Neural progenitor cell (in vitro differentiated cells): ENCODE measurements at regions not wholly inside any gene's neighbourhood (a gene's known extent, or its start where the extent isn't known, plus 50 kb on each side); places are given as distances from the start of the nearest gene placed in this dataset.
A peak's percentile ranks its signal among the peaks of the same experiment; 100 is the strongest.

Experiments
- DNase-seq: peaks from one replicate; pipeline ENCODE4 v3.0.0-alpha.2; 2016; ENCODE audit warnings: low spot score
- H2AFZ ChIP-seq: fragments of 200-600 bp; sonication (generic); replicated peaks from 2 replicates; pipeline ENCODE4 v1.6.1; 2016; ENCODE audit warnings: antibody characterized with exemption
- H3F3A ChIP-seq: fragments of 200-600 bp; sonication (generic); 2 replicates; pipeline ENCODE4 v1.6.1; 2016; ENCODE audit warnings: antibody characterized with exemption, low read depth
- H3K27ac ChIP-seq: fragments of 200-600 bp; sonication (generic); 2 replicates; pipeline ENCODE4 v1.5.1; 2016; ENCODE audit warnings: mild to moderate bottlenecking
- H3K27me3 ChIP-seq: fragments of 200-600 bp; sonication (generic); 2 replicates; pipeline ENCODE4 v1.6.1; 2016; ENCODE audit warnings: mild to moderate bottlenecking, moderate library complexity
- H3K36me3 ChIP-seq: fragments of 200-600 bp; sonication (generic); 2 replicates; pipeline ENCODE4 v1.5.1; 2016
- H3K4me1 ChIP-seq: fragments of 200-600 bp; sonication (generic); 2 replicates; pipeline ENCODE4 v1.6.1; 2016; ENCODE audit warnings: mixed run types
- H3K4me2 ChIP-seq: fragments of 200-600 bp; sonication (generic); 2 replicates; pipeline ENCODE4 v1.6.1; 2016
- H3K4me3 ChIP-seq: fragments of 200-600 bp; sonication (generic); 2 replicates; pipeline ENCODE4 v1.5.1; 2016
- H3K79me2 ChIP-seq: fragments of 200-600 bp; sonication (generic); 2 replicates; pipeline ENCODE4 v1.6.1; 2016; ENCODE audit warnings: low read depth
- H3K9ac ChIP-seq: fragments of 200-600 bp; sonication (generic); 2 replicates; pipeline ENCODE4 v1.6.1; 2016
- H3K9me3 ChIP-seq: fragments of 200-600 bp; sonication (generic); 2 replicates; pipeline ENCODE4 v1.5.1; 2016; ENCODE audit warnings: low read depth
- H4K20me1 ChIP-seq: fragments of 200-600 bp; sonication (generic); 2 replicates; pipeline ENCODE4 v1.6.1; 2016; ENCODE audit warnings: low read depth
- H3K27ac Mint-ChIP-seq: 3 replicates; pipeline ENCODE4 v1.8.0; 2021; ENCODE audit warnings: mixed read lengths
- H3K27me3 Mint-ChIP-seq: 2 replicates; pipeline ENCODE4 v1.8.0; 2022; ENCODE audit warnings: low read depth, mild to moderate bottlenecking, inconsistent platforms, moderate library complexity, mixed read lengths; ENCODE audit not compliant: insufficient read depth
- H3K36me3 Mint-ChIP-seq: 3 replicates; pipeline ENCODE4 v1.8.0; 2021; ENCODE audit warnings: mixed read lengths
- H3K4me1 Mint-ChIP-seq: 3 replicates; pipeline ENCODE4 v1.8.0; 2021; ENCODE audit warnings: mixed read lengths
- H3K4me3 Mint-ChIP-seq: 3 replicates; pipeline ENCODE4 v1.8.0; 2021; ENCODE audit warnings: mild to moderate bottlenecking, moderate library complexity, mixed read lengths
- H3K9me3 Mint-ChIP-seq: 3 replicates; pipeline ENCODE4 v1.8.0; 2020; ENCODE audit warnings: mixed read lengths
- EZH2 ChIP-seq: fragments of 200-600 bp; sonication (generic); IDR thresholded peaks from 2 replicates; pipeline ENCODE4 v1.6.1; 2017; ENCODE audit warnings: antibody characterized with exemption, mild to moderate bottlenecking, moderate library complexity
- EZH2phosphoT487 ChIP-seq: fragments of 200-600 bp; sonication (generic); IDR thresholded peaks from 2 replicates; pipeline ENCODE4 v1.6.1; 2017; ENCODE audit warnings: antibody characterized with exemption
- TF ChIP-seq, protein P1 (sequence below): fragments of 200-600 bp; sonication (generic); IDR thresholded peaks from 2 replicates; pipeline ENCODE4 v1.5.1; 2017; ENCODE audit warnings: antibody characterized with exemption, mild to moderate bottlenecking

DNA sequence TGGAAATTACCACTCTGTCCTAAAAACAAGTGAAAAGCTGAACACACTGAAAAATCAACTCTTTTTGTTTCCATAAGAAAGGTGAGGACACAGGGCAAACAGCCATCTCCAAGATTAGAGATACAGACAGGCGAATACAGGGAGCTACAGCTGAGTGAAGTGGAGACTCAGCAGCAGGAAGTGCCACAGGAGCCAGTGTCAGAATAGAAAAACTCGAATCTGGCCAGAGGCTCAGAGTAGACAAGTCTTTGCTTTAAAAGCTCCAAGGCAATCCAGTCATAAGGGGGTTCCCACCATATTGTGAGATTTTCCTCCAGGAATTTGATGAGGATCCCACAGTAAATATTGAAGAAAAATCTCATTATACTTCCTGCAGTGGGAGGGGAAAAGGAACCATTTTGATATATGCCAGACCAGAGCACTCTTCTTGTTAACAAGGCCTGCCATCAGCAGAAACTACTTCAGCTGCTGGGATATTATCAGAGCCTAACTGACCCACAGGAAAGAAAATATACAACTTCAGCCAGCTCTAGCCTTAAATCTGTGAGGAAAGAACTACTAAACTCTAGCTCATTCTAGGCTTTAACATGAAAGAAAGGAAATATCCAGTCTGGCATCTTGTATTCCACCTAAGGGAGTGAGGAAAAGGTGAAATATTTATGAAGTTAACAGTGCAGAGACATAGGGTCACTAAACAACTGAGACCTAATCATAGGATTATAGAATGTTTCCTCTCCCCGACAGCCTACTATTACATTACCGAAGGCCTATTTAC lies 256.2 kb upstream of the OLFM3 start:
- H3K36me3 ChIP-seq = no peaks in the 10 kb centered on the region
- Mint-ChIP-seq H3K4me3 (no peak overlapping the region), H3K27me3 (no peaks in the 10 kb centered on the region), H3K27ac (no peak overlapping the region), H3K4me1 (no peaks in the 10 kb centered on the region), H3K36me3 (no peaks in the 10 kb centered on the region), H3K9me3 (no peaks in the 10 kb centered on the region)
- H3F3A ChIP-seq = no peaks in the 10 kb centered on the region
- no peaks in the 10 kb centered on the region for H3K9me3 ChIP-seq
- no peaks in the 10 kb centered on the region for H4K20me1 ChIP-seq
- TF ChIP-seq, protein P1, sequence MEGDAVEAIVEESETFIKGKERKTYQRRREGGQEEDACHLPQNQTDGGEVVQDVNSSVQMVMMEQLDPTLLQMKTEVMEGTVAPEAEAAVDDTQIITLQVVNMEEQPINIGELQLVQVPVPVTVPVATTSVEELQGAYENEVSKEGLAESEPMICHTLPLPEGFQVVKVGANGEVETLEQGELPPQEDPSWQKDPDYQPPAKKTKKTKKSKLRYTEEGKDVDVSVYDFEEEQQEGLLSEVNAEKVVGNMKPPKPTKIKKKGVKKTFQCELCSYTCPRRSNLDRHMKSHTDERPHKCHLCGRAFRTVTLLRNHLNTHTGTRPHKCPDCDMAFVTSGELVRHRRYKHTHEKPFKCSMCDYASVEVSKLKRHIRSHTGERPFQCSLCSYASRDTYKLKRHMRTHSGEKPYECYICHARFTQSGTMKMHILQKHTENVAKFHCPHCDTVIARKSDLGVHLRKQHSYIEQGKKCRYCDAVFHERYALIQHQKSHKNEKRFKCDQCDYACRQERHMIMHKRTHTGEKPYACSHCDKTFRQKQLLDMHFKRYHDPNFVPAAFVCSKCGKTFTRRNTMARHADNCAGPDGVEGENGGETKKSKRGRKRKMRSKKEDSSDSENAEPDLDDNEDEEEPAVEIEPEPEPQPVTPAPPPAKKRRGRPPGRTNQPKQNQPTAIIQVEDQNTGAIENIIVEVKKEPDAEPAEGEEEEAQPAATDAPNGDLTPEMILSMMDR = no peak
- TF ChIP-seq EZH2phosphoT487 (no peak), EZH2 (no peak)
- H3K4me2 ChIP-seq = no peak overlapping the region
- peak overlapping the region; percentile 61 for H2AFZ ChIP-seq
- H3K4me1 ChIP-seq = no peaks in the 10 kb centered on the region
- no peak overlapping the region for H3K9ac ChIP-seq
- no peak overlapping the region for H3K4me3 ChIP-seq
- H3K79me2 ChIP-seq = no peaks in the 10 kb centered on the region
- no peaks in the 10 kb centered on the region for H3K27me3 ChIP-seq
- H3K27ac ChIP-seq = no peak overlapping the region
- no peak for DNase-seq

DNA sequence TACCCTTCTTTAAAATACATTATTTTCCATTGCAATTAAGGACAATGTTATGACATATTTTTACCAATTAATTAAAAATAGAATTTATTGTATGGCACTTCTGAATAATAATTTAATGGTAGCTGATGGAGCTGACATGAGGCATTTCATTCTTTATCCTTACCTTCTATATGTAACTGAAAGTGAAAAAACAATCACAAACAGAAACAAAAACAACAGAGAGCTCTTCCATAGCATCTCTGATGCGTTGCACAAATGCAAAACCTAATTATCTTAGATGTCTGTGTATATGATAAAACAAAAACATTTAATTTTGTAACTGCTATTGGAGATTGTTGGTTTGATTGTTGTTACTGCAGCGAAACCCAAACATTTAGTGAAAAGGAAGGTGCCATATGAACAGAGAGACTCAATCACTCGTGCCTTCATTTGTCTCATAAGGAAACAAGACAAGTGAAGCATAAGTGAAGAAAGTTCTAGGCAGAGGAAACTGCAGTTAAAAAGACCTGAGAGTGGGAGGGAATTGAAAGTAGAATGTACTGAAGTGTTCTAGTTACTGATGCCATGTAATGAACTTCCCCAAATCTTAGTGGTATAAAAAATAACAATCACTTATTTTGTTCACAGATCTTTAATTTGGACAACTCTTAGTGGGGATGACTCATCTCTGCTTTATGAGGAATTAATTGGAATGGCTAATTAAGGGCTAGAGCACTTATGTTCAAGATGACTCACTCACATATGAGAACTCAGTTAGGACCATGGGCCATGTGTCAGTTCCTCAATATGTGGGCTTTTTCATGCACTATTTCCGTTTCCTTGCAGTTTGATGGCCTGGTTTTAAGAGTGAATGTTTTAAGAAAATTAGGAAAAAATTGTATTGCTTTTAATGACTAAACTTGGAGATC lies 245.0 kb upstream of the OLFM3 start:
- Mint-ChIP-seq H3K9me3 (no peaks in the 10 kb centered on the region), H3K4me1 (no peaks in the 10 kb centered on the region), H3K27ac (no peak overlapping the region), H3K27me3 (no peaks in the 10 kb centered on the region), H3K4me3 (no peak overlapping the region), H3K36me3 (no peaks in the 10 kb centered on the region)
- no peak for DNase-seq
- H3K79me2 ChIP-seq = no peaks in the 10 kb centered on the region
- no peaks in the 10 kb centered on the region for H3K36me3 ChIP-seq
- no peaks in the 10 kb centered on the region for H4K20me1 ChIP-seq
- no peak overlapping the region for H3K27ac ChIP-seq
- H3K4me2 ChIP-seq = no peak overlapping the region
- H2AFZ ChIP-seq = no peak overlapping the region
- no peaks in the 10 kb centered on the region for H3K9me3 ChIP-seq
- no peaks in the 10 kb centered on the region for H3F3A ChIP-seq
- H3K4me3 ChIP-seq = no peak overlapping the region
- H3K27me3 ChIP-seq = no peaks in the 10 kb centered on the region
- H3K9ac ChIP-seq = no peak overlapping the region
- H3K4me1 ChIP-seq = no peaks in the 10 kb centered on the region
- TF ChIP-seq EZH2 = no peak
- TF ChIP-seq, protein P1 = no peak
- TF ChIP-seq EZH2phosphoT487 = no peak

DNA sequence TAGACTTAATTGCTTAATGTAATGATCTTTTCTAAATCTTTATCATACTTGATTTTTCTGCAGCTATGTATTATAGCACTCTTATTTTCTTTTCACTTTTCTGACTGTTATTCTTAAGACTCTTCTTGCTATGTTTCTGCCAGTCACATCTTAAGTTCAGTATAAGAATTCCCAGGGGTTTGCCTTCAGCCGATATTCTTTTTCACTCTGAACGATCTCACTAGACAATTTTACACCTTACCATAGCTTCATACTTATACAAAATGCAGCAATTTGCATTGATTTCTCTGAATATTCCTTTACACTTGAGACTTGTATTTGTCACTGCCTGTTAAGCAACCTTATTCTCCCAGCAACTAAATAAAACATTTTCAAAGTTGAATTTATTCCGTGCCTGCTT lies 242.5 kb upstream of the OLFM3 start:
- Histone ChIP-seq H3K36me3 (no peaks in the 10 kb centered on the region), H3K27me3 (no peaks in the 10 kb centered on the region), H3K79me2 (no peaks in the 10 kb centered on the region), H3K4me1 (no peaks in the 10 kb centered on the region), H3K9me3 (no peaks in the 10 kb centered on the region), H3K9ac (no peak overlapping the region), H3F3A (no peaks in the 10 kb centered on the region), H3K27ac (no peak overlapping the region), H3K4me2 (no peak overlapping the region), H3K4me3 (no peak overlapping the region), H4K20me1 (no peaks in the 10 kb centered on the region), H2AFZ (no peak overlapping the region)
- Mint-ChIP-seq H3K36me3 (no peaks in the 10 kb centered on the region), H3K9me3 (peaks cover 2% of the 10 kb centered on the region), H3K4me1 (no peaks in the 10 kb centered on the region), H3K27me3 (no peaks in the 10 kb centered on the region), H3K27ac (no peak overlapping the region), H3K4me3 (no peak overlapping the region)
- no peak for DNase-seq
- no peak for TF ChIP-seq EZH2
- TF ChIP-seq, protein P1 = no peak
- TF ChIP-seq EZH2phosphoT487 = no peak
